Non-pigmented ciliary epithelial cell (primary cell): ENCODE measurements at regions not wholly inside any gene's neighbourhood (a gene's known extent, or its start where the extent isn't known, plus 50 kb on each side); places are given as distances from the start of the nearest gene placed in this dataset.
"Not testable (repeated sequence)": the region's sequence is repeated elsewhere in the genome, so short reads cannot be mapped to it uniquely, and the experiment has no call there.

Experiments used
- DNase-seq: peaks from one replicate; pipeline ENCODE4 v3.0.0-alpha.2; 2010; ENCODE audit warnings: low read depth

DNA sequence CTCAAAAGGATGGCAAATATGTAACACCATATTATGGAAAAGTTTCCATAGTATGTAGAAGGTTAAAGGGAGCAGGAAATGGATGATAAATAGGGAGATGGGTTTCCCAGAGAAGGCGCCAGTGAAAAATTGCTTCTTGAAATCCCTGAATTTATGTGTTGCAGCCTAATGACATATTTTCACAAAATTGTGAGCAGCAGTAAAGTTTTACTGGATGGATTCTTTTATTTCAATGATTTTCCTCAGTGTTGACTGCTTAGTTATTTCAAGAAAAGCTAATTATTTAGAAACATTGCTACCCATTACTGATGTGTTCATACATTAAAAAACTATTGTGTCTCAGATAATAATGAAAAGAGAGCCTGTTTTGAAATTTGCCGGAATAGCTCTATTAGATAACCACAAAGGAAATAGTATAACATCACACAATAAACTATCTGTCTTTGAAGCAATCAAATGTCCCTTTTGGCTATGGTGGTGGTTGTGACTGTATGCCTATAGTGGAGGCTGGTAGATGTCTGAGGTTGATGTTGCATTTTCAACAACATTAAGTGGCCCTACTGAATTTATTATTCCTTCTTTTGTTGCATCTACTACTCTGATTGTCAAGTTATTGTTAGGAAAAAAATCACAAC lies 169.9 kb upstream of the HAND2 start:
- DNase-seq, result no peak

- DNase-seq, result no peak
Observed at GRCh38 chr4:173698557-173699262, 168.7 kb upstream of the HAND2 start.

DNA sequence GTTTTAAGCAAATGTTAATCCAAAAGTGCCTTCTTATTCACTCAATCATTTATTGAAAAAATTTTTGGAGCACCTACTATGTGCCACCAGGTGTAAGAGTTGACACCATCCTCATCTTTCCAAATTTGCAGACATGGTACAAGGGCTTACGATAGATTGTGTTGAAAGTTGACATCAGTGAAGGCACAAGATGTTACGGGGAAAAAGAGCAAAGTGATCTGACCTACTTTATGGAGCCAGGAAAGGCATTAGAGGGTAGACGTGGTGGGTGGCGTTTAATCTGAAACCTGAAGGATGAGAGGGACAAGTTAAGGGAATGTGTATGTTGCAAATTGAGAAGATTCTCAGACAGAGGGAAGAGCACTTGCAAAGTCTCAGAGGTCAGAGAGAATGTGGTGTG lies 167.8 kb upstream of the HAND2 start:
- no peak for DNase-seq

DNA sequence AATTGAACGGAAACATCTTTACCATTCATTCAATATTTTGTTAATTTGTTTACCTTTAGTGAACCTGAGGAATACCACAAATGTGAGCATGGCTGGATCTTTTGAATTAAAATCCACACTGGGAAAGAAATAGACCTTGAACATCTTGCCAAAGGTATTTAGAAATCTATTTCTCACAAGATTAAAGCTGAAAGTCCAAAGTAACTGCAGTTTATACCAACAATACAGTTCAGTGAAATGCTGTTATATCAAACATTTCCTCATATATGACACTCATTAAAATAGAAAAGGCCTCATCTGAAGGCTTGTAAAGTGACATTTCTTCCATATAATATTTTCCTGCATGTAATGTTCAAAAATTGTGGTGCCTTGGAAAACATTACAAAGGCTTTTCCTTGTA lies 166.5 kb upstream of the HAND2 start:
- no peak for DNase-seq

DNA sequence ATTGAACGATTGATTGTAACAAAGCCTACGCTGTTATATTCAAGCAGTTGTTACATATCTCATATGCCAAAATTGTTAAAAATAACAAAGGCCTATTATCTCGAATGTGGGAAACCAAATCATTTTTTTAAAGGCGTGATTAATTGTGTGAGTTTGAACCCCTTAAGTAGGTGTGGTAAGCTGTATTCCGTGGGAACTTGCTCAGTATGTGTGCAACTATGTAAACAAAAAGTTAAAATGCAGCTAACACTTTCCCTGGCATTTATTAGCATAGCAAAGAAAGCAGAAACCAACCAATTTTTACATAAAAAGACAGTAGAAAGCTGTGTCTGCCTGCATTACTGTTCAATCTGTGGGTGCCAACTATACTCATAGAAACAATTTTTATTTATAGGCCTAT lies 166.0 kb upstream of the HAND2 start:
- no peak for DNase-seq

GRCh38 chr4:173685831-173686210 lies 155.8 kb upstream of the HAND2 start:
- no peak for DNase-seq

- no peak for DNase-seq
Observed at GRCh38 chr4:173685165-173685830, 155.3 kb upstream of the HAND2 start.

- DNase-seq, result no peak
Observed at GRCh38 chr4:173684223-173684622, 154.2 kb upstream of the HAND2 start.

- no peak for DNase-seq
Observed at GRCh38 chr4:173682609-173683008, 152.6 kb upstream of the HAND2 start.

DNA sequence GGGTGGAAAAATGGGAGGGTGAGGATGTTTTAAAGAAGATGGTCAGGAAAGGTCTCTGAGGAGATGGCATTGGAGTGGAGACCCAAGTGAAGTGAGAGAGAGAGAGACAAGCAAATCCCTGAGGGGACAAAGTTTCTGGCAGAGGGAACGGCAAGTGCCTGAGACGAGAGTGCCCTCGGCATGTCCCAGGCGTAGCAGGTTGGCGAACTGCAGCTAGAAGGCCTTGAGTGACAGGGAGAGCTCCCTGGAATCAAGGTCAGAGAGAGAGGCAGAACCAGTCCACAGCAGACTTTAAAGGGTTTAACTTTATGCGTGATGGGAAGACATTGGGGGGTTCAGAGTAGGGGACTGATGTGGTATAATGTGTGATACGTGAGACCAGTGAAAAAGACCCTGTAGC lies 150.2 kb upstream of the HAND2 start:
- DNase-seq, result no peak

GRCh38 chr4:173675446-173675845 lies 145.4 kb upstream of the HAND2 start:
- DNase-seq, result no peak

DNA sequence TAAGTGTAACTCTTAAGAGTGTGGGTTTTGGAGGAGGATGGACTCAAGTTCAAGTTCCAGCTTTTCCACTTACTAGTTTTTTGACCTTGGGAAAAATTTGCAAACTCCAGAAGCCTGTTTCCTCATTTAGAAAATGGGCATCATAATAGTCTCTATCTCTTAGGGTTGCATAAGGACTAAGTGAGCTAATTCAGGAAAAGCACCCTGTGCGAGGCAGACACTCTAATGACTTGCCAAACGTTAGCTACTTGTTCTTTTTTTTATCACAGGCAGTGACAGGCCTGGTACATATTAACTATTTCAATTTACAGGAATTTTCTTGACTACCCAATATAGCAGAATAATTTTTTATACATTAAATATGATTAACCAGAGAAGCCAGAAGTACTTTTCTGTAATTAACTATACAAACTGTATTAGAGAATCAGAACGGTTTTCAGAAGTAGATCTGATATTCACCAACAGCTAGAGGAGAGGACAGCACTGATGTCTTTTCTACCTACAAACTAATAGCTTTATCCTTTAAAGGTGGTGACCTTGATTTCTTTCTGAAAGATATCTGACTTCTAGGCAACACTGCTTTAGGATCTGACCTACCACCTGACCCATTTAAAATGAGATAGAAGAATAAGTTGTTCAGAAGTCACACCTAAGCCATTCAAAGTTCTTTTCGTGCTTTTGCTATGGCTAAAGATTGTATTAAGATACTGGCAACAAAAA lies 139.6 kb upstream of the HAND2 start:
- no peak for DNase-seq

- DNase-seq, result no peak
Observed at GRCh38 chr4:173661001-173661400, 131.0 kb upstream of the HAND2 start.

GRCh38 chr4:173656898-173657297 lies 126.9 kb upstream of the HAND2 start:
- DNase-seq, result no peak

GRCh38 chr4:173652283-173652931 lies 122.4 kb upstream of the HAND2 start:
- no peak for DNase-seq

DNA sequence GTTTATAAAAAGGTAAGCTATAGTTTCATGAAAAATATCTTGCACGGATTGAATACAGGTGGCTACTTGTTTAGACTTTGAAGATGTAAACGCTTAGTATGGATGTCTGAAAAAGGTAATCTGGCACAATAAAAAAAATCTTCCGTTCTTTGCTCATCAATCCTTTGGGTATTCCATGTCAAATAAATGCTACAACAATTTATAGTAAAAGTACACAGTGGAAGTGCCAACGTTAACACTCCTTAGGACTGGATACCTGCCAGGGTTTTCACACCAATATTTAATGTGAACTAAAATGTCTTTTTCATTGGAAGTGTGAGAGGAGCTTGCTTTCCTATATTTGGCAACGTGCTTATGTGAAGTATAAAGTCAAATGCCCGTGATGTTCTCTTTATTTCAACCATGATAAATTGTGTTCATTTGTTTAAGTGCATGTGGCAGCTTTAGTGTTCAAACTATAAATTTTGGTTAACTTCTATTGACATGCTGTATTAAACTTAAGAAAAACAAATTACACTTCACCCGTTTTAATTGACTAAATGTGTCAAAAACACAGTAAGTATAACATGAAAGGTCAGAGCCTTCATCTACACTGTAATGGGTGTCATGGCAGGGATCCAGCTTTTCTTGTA lies 121.7 kb upstream of the HAND2 start:
- DNase-seq, result no peak

- DNase-seq, result no peak
Observed at GRCh38 chr4:173647902-173648301, 117.9 kb upstream of the HAND2 start.

- DNase-seq, result no peak
Observed at GRCh38 chr4:173642509-173642908, 112.5 kb upstream of the HAND2 start.

DNA sequence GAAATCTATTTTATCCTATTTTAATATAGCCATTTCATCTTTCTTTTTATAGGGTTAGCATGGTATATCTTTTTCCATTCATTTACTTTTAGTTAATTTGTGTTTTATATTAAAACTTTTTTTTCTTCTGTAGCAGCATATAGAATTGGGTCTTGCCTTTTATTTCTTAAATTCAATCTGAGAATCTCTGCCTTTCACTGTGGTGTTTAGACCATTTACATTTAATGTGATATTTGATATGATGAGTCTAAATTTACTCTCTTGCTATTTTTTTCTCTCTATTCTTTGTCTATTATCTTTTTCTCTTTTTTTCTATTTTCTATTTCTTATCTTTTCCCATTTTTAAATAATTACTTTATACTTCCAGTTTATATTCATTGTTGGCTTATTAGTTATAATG lies 105.4 kb upstream of the HAND2 start:
- no peak for DNase-seq

GRCh38 chr4:173626277-173626676 lies 96.2 kb upstream of the HAND2 start:
- no peak for DNase-seq

DNA sequence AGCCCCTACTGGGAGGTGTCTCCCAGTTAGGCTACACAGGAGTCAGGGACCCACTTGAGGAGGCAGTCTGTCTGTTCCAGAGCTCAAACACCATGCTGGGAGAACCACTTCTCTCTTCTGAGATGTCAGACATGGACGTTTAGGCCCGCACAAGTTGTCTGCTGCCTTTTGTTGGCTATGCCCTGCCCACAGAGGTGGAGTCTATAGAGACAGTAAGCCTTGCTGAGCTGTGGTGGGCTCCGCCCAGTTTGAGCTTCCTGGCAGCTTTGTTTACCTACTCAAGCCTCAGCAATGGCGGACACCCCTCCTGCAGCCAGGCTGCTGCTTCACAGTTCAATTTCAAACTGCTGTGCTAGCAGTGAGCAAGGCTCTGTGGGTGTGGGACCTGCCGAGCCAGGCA lies 88.6 kb upstream of the HAND2 start:
- not testable (repeated sequence) for DNase-seq

GRCh38 chr4:173609158-173609557 lies 79.1 kb upstream of the HAND2 start:
- no peak for DNase-seq
